ENCODE measurements at regions not wholly inside any gene's neighbourhood (a gene's known extent, or its start where the extent isn't known, plus 50 kb on each side); places are given as distances from the start of the nearest gene placed in this dataset.

DNA sequence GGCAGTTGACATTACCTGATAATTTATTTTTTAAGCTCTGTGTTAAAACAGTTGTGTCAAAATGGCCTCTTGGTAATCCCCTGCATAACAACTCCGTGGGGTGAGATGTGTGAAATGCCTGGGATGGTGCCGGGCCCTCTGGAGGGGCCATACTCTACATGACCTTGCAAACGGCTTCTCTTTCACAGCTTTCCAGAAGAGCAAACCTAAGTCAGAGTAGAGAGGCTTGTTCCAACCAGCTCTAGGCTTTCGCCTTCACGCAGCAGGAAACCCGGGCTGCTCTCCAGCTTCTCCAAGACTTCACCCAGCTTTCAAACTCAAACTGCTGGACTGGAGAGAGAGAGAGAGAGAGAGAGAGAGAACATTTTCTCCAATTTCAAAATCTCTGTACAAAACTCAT, 120.1 kb downstream of the SNX18 start:
- peak; percentile 44 for DNase-seq

DNA sequence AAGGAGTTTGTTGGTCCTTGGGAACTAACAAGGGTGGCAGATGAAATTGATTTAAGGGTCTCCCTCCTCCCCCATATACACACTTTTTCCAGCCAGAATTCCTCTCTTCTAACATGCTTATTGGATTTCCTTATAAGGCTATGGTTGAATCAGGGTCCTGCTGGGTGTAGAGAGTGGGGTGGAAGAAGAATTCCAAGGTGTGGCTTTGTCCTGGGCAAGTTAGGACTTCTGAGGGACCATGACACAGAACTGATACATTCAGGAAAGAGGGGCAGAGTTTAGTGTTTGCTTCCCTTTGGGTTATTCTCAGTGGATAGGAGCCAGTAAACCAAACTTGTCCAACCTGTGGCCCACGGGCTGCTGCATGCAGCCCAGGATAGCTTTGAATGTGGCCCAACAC, 116.5 kb downstream of the SNX18 start:
- DNase-seq = no peak

DNA sequence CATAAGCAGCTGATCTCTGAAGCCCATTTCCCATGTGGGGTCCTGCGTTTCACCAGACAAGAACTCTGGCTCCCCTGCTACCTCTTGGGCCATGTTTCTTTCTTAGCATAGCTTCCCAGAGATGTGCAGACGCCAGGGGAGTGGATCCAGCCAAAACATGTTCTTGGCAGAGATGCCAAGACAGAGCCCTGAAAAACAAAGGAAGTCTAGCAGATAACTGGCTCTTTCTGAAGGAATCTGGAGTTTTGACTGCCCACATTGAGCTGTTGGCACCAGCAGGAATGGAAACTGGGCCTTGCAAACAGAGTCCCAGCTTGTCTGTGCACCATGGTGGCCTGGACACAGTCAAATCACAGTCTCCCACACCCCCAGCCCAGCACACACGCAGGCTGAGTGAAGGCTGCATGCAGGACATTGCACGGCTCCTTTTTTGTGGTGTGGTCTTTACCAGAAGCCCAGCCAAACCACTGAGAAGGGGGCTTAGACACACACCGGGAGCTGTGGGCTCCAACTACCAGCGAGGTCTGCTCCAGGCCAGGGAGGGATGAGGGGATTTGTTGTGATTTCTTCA, 114.7 kb downstream of the SNX18 start:
- no peak for DNase-seq

DNA sequence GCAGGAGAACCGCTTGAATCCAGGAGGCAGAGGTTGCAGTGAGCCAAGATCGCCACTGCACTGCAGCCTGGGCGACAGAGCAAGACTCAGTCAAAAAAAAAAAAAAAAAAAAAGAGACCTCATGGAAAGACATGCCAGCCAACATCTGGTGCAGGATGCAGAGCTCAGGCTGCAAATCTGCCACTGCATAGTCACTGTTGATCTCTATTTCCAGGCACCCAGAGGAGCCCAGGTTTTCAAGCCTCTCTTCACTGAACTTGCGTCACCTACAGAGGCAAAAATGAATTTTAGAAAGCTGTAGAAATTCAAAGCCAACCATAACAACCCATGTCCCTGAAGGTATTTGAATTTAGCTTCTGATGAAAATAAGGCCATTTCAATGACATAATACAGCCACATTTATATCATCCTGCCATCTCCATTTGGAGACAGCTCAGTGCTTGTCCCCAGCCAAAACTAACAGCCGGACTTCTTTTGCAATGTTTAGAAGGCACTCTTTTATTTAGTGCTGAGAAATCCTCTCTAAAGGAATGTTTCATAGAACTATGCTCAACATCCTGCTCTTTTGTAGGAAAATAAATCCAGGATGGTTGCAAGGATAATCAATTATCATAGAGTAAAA, 113.3 kb downstream of the SNX18 start:
- DNase-seq = no peak

DNA sequence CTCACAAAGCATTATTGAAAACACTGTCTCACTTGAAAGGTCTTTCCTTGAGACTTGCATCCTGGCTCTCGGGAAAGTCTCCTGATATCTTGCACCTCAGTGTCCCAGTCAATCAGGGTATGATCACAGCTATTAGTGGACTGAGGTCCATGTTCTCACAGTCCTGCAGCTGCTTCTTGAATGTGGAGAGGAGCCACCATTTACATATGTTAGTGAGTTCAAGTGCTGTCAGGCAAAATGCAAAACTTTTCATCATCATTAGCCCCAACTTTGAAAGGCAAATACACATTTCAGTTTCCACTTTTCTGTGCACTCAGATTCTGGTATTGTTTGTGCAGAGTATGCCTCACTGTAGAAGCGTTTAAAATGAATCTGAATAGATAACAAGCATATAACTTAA, 111.6 kb downstream of the SNX18 start:
- no peak for DNase-seq

DNA sequence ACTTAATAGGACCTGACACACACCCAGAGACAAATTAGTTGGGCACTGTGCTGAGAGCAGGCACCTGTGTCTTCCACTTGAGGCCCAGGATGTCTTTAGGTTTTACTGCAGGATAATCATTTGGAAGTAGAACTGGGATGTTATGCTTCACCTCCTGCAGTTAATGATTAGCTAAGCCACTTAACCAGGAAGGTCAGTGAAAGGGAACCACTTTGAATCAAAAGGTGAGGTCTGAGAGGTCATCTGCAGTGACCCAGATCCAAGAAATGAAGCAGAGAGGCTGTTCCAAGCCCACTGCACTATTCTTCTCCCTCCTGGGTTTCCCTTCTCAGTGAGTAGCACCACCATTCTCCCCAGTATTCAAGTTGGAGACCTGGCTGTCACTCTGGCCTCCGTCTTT, 110.5 kb downstream of the SNX18 start:
- DNase-seq = no peak

DNA sequence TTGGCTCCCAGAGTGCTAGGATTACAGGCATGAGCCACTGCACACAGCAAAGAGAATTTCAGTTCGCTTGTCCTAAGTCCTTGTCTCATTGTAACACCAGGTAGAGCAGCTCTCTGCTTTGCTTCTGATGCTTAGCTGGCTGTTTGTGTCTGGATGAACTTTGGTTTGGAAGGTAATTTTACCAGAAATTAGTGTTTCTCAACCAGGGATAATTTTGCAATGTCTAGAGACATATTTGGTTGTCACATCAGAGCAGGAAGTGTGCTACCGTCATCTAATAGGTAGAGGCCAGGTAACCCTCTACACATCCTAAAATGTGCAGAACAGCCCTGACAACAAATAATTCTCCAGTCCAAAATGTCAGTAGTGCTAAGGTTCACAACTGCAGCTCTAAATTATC, 108.8 kb downstream of the SNX18 start:
- no peak for DNase-seq

DNA sequence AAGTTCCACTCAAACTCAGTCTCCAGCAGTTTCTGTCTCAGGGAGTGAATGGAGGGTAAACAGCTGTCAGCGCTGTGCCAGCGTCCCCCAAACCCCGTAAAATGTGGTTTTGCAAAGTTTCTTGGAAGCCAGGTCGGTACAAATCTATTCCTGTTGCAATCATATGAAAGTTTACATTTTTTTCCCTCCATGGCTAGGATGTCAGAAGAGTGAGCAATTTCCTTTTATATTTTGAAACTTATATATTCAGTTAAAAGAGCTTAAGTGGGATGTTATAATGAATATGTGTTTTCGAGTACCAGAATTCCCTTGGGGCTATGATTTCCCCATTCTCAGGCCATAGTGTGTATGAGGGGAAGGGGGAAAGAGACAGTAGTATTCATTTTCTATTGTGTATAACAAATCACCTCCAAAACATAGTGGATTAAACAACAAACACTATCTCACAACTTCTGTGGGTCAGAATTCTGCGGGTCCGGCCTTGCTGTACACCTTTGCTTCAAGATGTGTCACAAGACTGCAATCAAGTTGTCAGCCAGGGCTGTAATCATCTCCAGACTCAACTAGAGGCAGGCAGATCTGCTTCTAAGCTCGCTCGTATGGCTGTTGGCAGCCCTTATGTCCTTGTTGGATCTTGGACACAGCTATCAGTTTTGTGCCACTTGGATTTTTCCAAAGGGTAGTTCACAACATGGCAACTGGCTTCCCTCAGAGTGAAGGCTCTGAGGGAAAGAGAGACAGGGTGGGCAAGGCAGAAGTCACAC, 107.4 kb downstream of the SNX18 start:
- no peak for DNase-seq

DNA sequence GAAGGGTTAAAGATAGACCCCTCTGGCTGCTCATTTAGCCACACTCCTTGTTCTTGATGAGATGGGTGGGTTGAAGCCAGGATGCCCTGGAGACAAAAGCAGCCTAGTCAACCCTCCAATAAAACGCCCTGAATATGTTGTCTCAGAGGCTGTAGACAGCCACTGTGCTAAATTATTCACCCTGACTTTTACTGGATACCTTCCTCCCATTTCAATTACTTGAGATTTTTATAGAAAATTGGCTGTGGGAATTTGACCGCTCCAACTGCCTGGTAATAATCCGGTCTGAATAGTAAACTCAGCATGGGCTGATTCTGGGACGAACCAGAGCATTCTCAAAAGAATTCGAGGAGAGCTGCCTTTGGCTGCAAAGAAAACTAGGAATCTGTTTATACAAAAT, 104.2 kb downstream of the SNX18 start:
- peak; percentile 35 for DNase-seq

DNA sequence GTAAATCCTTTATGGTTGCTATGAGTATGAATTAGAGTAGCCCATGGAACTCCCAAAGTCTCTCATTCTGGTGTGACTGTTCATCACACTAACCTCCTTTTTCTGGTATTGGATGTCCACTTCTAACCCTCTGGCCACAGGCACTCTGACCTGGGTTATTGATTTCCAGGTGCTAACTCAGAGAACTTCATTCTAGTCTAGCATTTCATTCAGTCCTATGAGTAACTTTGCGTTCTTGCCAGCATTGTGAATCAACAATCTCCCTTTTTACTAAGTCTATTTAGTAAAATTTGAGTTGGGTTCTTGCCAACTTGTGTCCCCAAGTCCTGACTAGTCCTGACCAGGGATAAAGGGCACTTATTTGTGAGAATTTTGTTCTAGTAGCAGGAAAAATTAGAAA, 103.5 kb downstream of the SNX18 start:
- DNase-seq = no peak

DNA sequence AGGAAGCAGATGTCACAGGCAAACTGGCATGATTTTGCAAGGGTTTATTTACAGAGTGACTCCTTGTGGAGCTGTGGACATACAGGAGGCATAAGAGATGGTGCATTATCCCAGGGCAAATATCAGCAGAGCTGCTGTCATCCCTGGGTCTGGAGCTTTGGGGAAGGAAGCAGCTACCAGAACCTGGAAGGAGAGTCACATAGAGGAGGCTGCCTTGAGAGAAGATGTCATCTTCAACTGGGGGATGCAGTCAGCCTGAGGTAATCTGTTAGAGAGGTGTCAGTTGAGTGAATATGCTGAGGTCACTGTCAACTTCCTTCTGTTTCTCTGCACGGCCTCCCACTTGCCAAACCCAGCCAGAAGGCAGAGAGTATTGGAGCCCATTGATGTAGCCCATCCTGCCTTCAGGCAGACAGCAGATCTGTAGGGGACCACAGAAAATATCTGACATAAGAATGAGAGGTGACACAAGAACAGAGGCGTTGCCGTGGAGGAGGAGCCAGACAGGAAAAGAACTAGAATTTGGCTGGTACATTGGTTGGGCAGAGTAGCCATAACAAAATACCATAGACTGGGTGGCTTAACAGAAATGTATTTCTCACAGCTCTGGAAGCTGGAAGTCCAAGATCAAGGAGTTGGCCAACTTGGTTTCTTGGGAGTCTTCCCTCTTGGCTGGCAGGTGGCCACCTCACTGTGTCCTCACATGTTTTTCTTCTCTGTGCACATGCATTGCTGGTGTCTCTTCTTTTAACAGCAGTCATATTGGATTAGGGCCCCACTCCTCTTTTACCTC, 102.8 kb downstream of the SNX18 start:
- DNase-seq = no peak

DNA sequence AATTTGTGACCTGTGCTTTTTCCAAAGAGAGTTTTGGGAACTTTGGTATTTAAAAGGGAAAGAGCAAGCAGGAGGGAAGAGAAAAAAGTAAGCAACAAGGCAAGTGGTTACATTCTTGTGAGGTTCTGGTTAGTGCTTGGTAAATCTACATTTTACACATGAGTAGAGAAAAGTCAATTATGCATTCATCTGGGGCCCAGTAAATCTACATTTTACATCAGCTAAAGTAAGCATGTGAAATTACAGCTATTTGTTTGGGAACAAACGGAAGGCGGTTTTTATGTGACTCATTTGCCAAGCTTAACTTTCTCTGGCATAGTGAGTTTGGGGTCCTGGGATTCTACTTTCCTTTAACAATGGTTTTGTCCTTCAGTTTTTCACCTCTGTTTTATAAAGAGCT, 102.2 kb downstream of the SNX18 start:
- DNase-seq = no peak

DNA sequence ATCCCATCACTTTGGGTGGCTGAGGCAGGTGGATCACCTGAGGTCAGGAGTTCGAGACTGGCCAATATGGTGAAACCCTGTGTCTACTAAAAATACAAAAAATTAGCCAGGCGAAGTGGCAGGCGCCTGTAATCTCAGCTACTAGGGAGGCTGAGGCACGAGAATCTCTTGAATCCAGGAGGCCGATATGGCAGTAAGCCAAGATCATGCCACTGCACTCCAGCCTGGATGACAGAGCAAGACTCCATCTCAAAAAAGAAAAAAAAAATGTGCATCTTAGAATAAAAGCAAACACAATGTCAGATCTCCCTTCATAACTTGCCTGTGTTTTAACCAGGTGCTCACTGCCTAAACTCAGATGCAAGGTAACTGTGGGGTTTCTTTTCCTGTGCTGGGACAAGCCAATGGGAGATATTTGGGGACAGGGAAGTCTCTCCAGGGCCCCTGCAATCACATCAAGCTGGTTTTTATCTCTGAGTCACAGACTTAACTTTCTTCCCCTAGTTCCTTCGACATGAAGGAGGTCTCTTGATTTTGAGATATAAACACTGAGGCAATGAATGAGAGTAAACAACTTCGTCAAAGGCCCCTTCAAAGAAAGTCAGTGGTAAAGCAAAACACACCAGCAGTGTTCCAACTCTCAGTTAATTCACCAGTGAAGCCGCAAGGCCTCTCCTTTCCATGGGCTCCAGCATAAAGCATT, 99.1 kb downstream of the SNX18 start:
- DNase-seq = no peak

DNA sequence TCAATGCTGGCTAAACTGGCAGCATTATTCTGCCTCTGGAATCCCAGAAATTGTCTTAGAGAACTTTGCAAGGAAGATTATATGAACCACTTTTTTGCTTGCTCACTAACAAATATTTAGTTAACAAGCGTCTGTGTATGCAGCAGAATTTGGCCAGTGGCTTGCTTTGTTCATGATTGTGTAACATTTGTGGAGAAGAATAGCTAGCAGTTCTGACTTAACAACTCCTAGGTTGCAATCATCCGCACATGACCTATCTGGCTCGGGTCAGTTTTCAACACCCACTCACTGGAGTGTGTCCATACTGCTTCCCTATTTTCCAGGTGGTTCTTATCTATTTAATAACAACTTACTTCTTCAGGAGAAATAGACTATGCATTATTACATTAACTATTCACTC, 98.5 kb downstream of the SNX18 start:
- DNase-seq = no peak

DNA sequence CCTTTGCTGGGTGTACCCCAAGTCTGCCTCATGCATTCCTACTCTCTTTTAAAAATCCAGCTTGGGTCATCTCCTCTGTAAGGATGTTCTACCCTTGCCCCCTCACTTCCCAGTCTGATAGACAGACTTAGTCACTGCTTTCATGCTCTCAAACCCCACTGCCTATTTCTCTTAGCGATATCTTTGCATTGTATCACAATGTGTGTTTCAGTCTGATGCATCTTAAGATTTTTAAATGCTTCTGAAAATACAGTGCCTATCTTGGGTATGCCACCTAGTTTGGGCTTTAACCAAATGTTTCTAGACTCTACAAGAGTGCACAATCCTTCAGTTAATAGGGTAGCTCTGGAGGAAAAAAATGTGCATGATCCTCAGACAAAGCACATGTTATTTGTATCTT, 97.8 kb downstream of the SNX18 start:
- no peak for DNase-seq

DNA sequence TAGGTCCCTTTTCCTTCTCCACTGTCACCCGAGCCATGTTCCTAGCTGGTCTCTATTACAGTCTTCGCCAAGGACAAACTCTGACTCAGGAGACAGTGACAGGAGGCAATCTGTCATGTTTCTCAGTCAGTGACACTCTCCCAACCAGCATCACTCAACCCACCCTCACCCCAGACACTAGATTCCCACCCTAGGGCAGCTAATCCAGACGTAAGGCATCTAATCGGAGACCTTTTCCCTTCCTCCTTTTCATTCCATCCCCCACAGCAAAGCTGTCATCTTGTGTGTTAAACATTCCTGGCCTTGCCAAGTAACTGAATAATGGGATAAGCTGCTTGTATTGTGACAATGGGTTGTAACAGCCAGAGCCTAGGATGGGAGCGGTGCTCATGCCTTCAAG, 95.2 kb downstream of the SNX18 start:
- no peak for DNase-seq

DNA sequence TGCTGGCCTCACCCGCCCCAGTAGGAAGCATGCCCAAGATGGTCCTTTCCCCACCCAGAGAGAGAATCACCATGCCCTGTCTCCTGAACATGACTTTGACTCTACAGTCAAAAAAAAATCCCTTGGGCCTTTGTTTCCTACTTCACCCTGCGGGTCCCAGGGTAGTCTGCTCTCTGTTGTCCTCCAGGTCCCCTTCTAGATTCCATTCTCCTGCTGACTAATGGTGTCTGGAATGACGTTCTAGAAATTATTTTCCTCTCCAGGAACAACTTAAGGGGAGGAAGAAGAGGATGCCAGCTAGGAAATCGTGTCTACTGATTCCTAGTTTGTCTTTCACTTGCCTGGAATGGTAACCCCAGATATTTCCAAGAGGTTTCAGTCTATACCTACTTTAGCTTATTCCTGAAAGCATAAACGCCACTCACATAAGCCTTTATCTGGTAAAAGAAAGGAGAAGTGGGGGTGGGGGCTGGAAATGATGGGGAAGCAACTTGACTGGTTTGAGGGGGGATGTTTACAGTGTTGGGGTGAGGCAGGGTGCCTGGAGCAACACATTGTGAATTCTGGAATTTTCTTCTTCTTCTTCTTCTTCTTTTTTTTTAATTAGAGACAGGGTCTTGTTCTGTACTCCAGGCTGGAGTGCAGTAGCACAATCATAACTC, 93.9 kb downstream of the SNX18 start:
- DNase-seq = no peak

DNA sequence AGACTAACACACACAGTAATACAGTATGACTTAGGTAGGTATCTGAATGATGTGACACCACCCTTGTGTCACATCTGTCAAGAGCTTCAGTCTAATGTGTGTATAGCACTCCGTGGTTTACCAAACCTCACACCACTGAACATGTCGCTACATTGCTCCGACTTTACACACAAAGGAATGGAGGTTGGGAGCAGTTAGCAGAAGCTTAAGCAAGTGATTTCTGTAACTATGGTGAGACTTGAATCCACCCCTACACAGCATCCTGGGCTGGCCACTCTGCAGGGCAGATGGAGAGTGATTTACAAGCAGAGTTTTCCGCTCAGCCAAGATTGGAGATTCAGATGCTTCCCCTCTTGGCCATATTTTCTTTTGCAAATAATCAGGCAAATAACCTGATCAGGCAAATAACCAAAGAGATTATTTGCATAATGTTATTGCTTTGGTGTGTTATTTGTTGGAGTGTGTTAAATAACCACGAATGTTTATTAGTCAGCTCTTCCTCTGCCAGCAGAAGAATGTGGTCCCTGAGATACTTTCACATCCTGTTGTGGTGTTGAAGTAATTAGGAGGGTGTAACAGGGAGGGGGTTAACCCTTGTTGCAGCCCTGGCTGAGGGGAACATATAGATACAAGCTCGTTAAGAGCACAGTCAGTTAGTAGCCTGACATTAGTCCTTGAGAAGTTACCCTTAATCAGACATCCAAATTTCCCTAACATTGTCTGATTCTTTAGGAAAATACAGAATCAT, 92.8 kb downstream of the SNX18 start:
- DNase-seq = no peak

DNA sequence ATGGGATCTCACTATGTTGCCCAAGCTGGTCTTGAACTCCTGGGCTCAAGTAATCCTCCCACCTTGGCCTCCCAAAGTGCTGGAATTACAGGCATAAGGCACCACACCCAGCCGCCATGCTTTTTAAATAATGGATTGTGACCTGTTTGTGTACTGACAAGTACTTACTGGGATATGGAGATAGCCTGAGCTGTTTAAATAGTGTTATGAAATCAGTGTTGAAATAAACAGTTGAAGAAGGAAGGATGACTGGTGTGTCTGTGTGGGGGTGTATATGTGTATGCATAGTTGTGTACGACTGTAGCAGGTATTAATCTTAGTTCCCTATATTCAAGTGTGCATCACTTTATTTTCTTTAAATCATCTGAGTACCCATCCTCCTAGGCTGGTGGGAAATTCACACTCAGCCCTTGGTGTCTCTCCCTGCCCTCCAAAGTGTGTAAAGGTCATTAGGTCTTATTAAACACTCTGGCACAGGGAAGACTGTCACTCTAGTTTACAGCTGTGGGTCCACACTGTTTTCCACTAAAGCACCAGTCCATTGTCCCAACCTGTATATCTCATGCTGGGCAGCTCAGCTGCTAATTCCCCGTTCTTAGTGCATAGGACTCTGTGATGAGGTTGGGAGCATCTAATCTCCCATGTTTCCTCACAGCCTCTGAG, 91.0 kb downstream of the SNX18 start:
- no peak for DNase-seq

DNA sequence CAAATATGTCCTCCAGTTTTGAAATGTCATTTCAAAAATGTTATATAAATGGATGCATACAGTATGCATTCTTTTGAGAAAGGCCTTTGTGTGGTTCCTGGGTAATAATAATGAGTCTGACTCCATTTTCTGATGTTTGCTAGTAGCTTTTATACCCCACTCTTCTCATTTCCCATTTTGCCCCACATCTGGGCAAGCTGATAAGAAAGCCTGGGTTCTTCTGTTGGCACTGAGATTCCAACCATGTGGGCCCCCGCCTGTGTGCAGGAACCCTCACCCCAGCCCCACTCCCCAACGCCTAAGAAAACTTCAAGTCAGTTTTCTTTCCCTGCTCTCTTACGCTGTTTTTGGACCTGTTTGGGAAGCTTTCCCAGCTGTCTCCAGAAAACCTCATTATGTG, 89.4 kb downstream of the SNX18 start:
- no peak for DNase-seq

DNA sequence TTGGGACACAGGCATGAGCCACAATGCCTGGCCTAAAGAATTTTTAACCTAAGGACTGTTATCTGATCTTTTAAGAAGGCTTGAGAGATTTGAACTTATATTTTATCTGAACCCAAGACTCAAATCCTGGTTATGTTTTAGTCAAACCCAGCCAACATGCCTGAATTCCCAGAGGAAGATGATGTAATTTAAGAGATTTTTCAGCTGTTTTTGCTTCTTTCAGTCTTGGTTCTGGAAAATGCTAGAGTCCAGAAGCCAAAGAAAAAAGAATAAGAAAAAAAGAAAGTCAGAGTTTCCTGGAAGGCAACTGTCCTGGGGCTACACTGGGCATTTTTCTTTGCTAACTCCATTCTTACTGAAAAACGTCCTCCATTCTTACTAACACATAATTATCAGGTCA, 85.8 kb downstream of the SNX18 start:
- no peak for DNase-seq

Data from midbrain (tissue), 1 donor.